Activated CD4-positive, alpha-beta T cell treated with anti-CD3 and anti-CD28 coated beads, Interleukin-2, Interleukin-6, amounts not matched to agents 100 ng/mL and 50 ng/mL, durations not matched to agents 16 hours and 8 hours (primary cell): ENCODE measurements at regions not wholly inside any gene's neighbourhood (a gene's known extent, or its start where the extent isn't known, plus 50 kb on each side); places are given as distances from the start of the nearest gene placed in this dataset.
A peak's percentile ranks its signal among the peaks of the same experiment; 100 is the strongest.
"Not testable (repeated sequence)": the region's sequence is repeated elsewhere in the genome, so short reads cannot be mapped to it uniquely, and the experiment has no call there.

Source experiments
- DNase-seq: peaks from one replicate; pipeline ENCODE4 v3.0.0-alpha.2; 2020

GRCh38 chr6:28626386-28626785 is 100.7 kb downstream of the GPX5 start:
- DNase-seq = not testable (repeated sequence)

- no peak for DNase-seq
Observed at GRCh38 chr6:28632326-28632851, 106.7 kb downstream of the GPX5 start.

GRCh38 chr6:28633445-28634215 is 107.9 kb downstream of the GPX5 start:
- no peak for DNase-seq

GRCh38 chr6:28634411-28634760 is 108.7 kb downstream of the GPX5 start:
- DNase-seq = no peak

GRCh38 chr6:28634761-28635546 is 109.3 kb downstream of the GPX5 start:
- DNase-seq = no peak

- DNase-seq = no peak
Observed at GRCh38 chr6:28635547-28636158, 110.0 kb downstream of the GPX5 start.

- no peak for DNase-seq
Observed at GRCh38 chr6:28638787-28639430, 113.2 kb downstream of the GPX5 start.

- not testable (repeated sequence) for DNase-seq
Observed at GRCh38 chr6:28639445-28640290, 114.0 kb downstream of the GPX5 start.

GRCh38 chr6:28643017-28643740 is 117.5 kb downstream of the GPX5 start:
- peak; percentile 86 for DNase-seq

GRCh38 chr6:28646650-28647049 is 121.0 kb downstream of the GPX5 start:
- no peak for DNase-seq

- DNase-seq = peak; percentile 90
Observed at GRCh38 chr6:28648035-28648877, 122.6 kb downstream of the GPX5 start.

GRCh38 chr6:28648878-28649375 is 123.2 kb downstream of the GPX5 start:
- DNase-seq = no peak

GRCh38 chr6:28651161-28651560 is 125.5 kb downstream of the GPX5 start:
- no peak for DNase-seq

GRCh38 chr6:28653876-28654275 is 128.2 kb downstream of the GPX5 start:
- no peak for DNase-seq

- DNase-seq = no peak
Observed at GRCh38 chr6:28655164-28655563, 129.5 kb downstream of the GPX5 start.

- DNase-seq = no peak
Observed at GRCh38 chr6:28656715-28657114, 131.0 kb downstream of the GPX5 start.

- DNase-seq = no peak
Observed at GRCh38 chr6:28657381-28657768, 131.7 kb downstream of the GPX5 start.

- DNase-seq = peak; percentile 78
Observed at GRCh38 chr6:28657769-28658465, 132.2 kb downstream of the GPX5 start.

- DNase-seq = no peak
Observed at GRCh38 chr6:28658475-28659249, 133.0 kb downstream of the GPX5 start.
